ENCODE measurements at regions not wholly inside any gene's neighbourhood (a gene's known extent, or its start where the extent isn't known, plus 50 kb on each side); places are given as distances from the start of the nearest gene placed in this dataset.

DNA sequence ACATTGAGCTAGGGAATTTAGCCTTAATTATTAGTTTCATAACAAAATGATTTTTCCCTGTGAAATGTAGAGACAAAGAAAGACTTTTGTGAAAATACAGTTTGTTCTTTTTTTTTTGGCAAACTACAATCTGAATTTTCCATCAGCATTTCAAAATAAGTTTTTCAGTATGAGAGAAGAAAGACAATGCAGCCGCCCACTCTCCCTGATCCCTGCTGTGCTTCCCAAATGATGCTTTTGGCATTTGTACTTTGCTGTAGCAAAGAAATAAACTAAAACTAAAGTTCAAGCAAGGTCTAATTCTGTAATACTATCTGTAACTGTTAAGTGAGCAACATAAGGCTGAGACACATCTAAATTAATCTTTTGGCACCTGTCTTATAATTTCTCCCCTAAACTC, 782.2 kb downstream of the VGLL3 start:
- H3K36me3 ChIP-seq: no peaks in the 10 kb centered on the region
- H3K27ac ChIP-seq: no peak overlapping the region
- WGBS, 2 donors: 76 to 87% methylated on average over 1 of the region's 1 CpG
- H3K4me3 ChIP-seq (replicated peaks in 1 of 3): no peak overlapping the region
- H3K4me1 ChIP-seq: no peaks in the 10 kb centered on the region
- DNase-seq: no peak
- TF ChIP-seq, protein P1, sequence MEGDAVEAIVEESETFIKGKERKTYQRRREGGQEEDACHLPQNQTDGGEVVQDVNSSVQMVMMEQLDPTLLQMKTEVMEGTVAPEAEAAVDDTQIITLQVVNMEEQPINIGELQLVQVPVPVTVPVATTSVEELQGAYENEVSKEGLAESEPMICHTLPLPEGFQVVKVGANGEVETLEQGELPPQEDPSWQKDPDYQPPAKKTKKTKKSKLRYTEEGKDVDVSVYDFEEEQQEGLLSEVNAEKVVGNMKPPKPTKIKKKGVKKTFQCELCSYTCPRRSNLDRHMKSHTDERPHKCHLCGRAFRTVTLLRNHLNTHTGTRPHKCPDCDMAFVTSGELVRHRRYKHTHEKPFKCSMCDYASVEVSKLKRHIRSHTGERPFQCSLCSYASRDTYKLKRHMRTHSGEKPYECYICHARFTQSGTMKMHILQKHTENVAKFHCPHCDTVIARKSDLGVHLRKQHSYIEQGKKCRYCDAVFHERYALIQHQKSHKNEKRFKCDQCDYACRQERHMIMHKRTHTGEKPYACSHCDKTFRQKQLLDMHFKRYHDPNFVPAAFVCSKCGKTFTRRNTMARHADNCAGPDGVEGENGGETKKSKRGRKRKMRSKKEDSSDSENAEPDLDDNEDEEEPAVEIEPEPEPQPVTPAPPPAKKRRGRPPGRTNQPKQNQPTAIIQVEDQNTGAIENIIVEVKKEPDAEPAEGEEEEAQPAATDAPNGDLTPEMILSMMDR (IDR thresholded peaks at IDR 0.05): no peak
- no peak for TF ChIP-seq POLR2A (IDR thresholded peaks at IDR 0.05)
- H3K27me3 ChIP-seq: no peaks in the 10 kb centered on the region
- intact Hi-C loops (cut with DNase I): no loop called here
- no peaks in the 10 kb centered on the region for H3K9me3 ChIP-seq

DNA sequence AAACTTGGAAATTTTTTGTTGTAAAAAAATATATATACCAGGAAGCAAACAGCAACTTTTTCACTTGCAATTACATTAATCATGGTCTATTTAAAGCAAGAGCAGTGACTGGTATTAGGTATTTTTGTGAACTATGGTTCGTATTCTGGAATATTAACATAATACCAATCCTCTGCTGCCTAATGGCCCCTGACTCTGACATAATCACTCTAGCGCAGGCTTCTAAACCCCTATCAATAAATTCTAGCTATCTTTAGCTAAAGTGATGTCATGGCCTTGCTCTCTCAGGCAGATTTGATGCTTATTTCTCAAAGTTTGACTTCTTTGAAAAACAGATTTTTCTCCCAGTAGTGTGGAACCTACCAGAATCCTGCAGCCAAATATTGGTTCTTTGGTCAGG, 808.3 kb downstream of the VGLL3 start:
- no peaks in the 10 kb centered on the region for H3K4me1 ChIP-seq
- TF ChIP-seq POLR2A (IDR thresholded peaks at IDR 0.05): no peak
- TF ChIP-seq, protein P1 (IDR thresholded peaks at IDR 0.05): no peak
- no peak overlapping the region for H3K27ac ChIP-seq
- intact Hi-C loops (cut with DNase I): no loop called here
- no peak for DNase-seq
- no peak overlapping the region for H3K4me3 ChIP-seq (replicated peaks in 1 of 3)
- no peaks in the 10 kb centered on the region for H3K36me3 ChIP-seq
- WGBS, 2 donors: 89 to 96% methylated on average over 2 of the region's 2 CpGs
- H3K27me3 ChIP-seq: no peaks in the 10 kb centered on the region
- no peaks in the 10 kb centered on the region for H3K9me3 ChIP-seq

DNA sequence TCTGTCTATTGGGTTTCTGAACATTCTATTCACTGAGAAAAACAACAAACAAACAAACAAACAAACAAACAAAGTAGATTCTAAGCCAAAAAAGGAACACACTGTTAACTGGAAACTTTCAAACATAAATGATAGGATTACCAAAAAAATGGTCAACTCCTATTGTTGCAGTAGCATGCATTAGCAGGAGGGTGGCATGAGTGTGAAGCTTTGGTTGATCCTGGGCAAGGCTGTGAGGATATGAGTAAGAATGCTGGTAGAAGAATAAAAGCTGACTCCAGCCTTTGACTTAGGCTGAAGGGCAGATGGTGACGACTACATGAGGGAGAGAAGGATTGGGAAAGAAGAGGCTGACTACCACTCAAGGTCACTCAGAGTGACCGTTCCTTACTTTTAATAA, 810.3 kb downstream of the VGLL3 start:
- no peak overlapping the region for H3K27ac ChIP-seq
- H3K4me3 ChIP-seq (replicated peaks in 1 of 3): no peak overlapping the region
- H3K27me3 ChIP-seq: no peaks in the 10 kb centered on the region
- no peaks in the 10 kb centered on the region for H3K36me3 ChIP-seq
- H3K9me3 ChIP-seq: no peaks in the 10 kb centered on the region
- TF ChIP-seq, protein P1 (IDR thresholded peaks at IDR 0.05): no peak
- no peak for TF ChIP-seq POLR2A (IDR thresholded peaks at IDR 0.05)
- 67 to 74% methylated on average over 2 of the region's 2 CpGs for WGBS, 2 donors
- intact Hi-C loops (cut with DNase I): no loop called here
- H3K4me1 ChIP-seq: no peaks in the 10 kb centered on the region
- DNase-seq: no peak

DNA sequence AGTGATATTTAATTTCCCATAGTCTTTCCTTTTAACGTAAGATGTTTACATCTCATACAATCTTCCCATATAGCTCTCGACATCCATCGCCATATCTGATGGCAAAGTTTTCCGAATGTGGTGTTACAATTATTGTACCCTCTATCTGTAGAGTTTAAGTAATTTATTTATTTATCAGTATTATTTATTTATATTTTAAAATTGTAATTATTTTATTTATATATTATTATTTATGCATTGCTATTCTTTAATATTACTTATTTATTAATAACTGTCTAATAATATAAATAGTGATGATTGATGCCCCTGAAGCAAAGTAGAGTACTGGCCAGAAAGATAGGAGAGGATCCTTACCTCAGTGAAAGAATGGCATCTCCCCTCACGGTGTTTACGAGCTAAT, 812.9 kb downstream of the VGLL3 start:
- TF ChIP-seq, protein P1 (IDR thresholded peaks at IDR 0.05): no peak
- no peak for TF ChIP-seq POLR2A (IDR thresholded peaks at IDR 0.05)
- DNase-seq: no peak
- Histone ChIP-seq H3K4me3 (replicated peaks in 1 of 3) (no peak overlapping the region), H3K36me3 (no peaks in the 10 kb centered on the region), H3K27ac (no peak overlapping the region), H3K9me3 (no peaks in the 10 kb centered on the region), H3K27me3 (no peaks in the 10 kb centered on the region), H3K4me1 (no peaks in the 10 kb centered on the region)
- WGBS, 2 donors: 94 to 95% methylated on average over 6 of the region's 6 CpGs
- intact Hi-C loops (cut with DNase I): no loop called here

DNA sequence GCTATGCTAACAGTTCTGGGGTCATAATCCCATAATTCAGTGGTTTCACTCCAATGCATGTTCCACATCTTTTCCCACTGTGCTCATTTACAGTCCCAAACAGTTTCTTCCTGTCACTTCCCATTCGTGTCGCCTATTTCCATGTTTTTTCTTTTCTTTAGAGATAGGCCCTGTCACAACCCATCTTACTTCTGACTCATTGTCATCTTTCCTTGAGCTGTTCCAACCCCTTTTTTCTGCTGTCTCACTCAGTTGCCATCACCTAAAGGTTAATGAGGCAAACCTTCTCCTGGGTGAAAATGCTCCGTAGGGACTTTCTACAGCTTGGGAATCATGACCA, 814.5 kb downstream of the VGLL3 start:
- no peaks in the 10 kb centered on the region for H3K36me3 ChIP-seq
- H3K9me3 ChIP-seq: no peaks in the 10 kb centered on the region
- 95% methylated on average over 3 of the region's 3 CpGs for WGBS, 2 donors
- no peak overlapping the region for H3K4me3 ChIP-seq (replicated peaks in 1 of 3)
- H3K27ac ChIP-seq: no peak overlapping the region
- no peak for TF ChIP-seq POLR2A (IDR thresholded peaks at IDR 0.05)
- TF ChIP-seq, protein P1 (IDR thresholded peaks at IDR 0.05): no peak
- intact Hi-C loops (cut with DNase I): no loop called here
- no peaks in the 10 kb centered on the region for H3K27me3 ChIP-seq
- no peak for DNase-seq
- H3K4me1 ChIP-seq: no peaks in the 10 kb centered on the region

All from thyroid gland (tissue), 4 donors.